Panc1 (cell line): ENCODE measurements at regions not wholly inside any gene's neighbourhood (a gene's known extent, or its start where the extent isn't known, plus 50 kb on each side); places are given as distances from the start of the nearest gene placed in this dataset.

Source experiments
- ATAC-seq: fragments of 200-7000 bp; cut with Tn5 transposase; 2 replicates; pipeline ENCODE4 v1.9.1; 2020; ENCODE audit warnings: mild to moderate bottlenecking, moderate library complexity
- BruUV-seq: library from RNA; stranded (reverse); fragments of 400-500 nt; replicated peaks from 2 replicates; lab custom pipeline; 2021; lab: Mats Ljungman, UMichigan
- CTCF ChIA-PET: fragments of 300-600 bp; sonication (Branson Sonifier 250); formaldehyde crosslinking; loops from one replicate; lab custom pipeline; 2022; ENCODE audit warnings: antibody characterized with exemption; lab: Charles Lee
- POLR2A ChIA-PET: fragments of 300-600 bp; sonication (Branson Sonifier 250); formaldehyde crosslinking; loops from one replicate; lab custom pipeline; 2022; ENCODE audit warnings: antibody characterized with exemption; lab: Charles Lee
- DNase-seq: peaks from one replicate; pipeline ENCODE4 v3.0.0-alpha.2; 2010; ENCODE audit warnings: low read depth, low spot score
- H3K27ac ChIP-seq: 2 replicates; pipeline ENCODE4 v1.5.1; 2011; ENCODE audit warnings: mild to moderate bottlenecking, low read length, inconsistent platforms
- H3K27me3 ChIP-seq: fragments of 200-500 bp; sonication (Bioruptor generic); 2 replicates; pipeline ENCODE4 v1.6.0; 2014; ENCODE audit warnings: low read length, inconsistent platforms; ENCODE audit not compliant: control insufficient read depth, insufficient read depth
- H3K36me3 ChIP-seq: fragments of 200-500 bp; sonication (Bioruptor generic); 2 replicates; pipeline ENCODE4 v1.5.1; 2014; ENCODE audit warnings: inconsistent platforms, mild to moderate bottlenecking, low read length, moderate library complexity; ENCODE audit not compliant: control insufficient read depth, insufficient read depth
- H3K4me1 ChIP-seq: 2 replicates; pipeline ENCODE4 v1.5.1; 2011; ENCODE audit warnings: inconsistent platforms, mild to moderate bottlenecking, low read length, moderate library complexity; ENCODE audit not compliant: control insufficient read depth, insufficient read depth
- H3K4me3 ChIP-seq, 2 experiments: 2 replicates each; pipeline ENCODE4 v1.5.1; 2011 to 2012; ENCODE audit warnings: low read depth in 2 of 2, low read length in 2 of 2, mild to moderate bottlenecking in 2 of 2, inconsistent platforms in 1 of 2, moderate library complexity in 1 of 2
- H3K9me3 ChIP-seq: fragments of 200-500 bp; sonication (Bioruptor generic); 2 replicates; pipeline ENCODE4 v1.5.1; 2014; ENCODE audit warnings: low read depth, mild to moderate bottlenecking, inconsistent platforms, low read length, moderate library complexity; ENCODE audit not compliant: control insufficient read depth, insufficient read depth
- CTCF ChIP-seq: fragments of 450-650 bp; IDR thresholded peaks from 2 replicates; pipeline ENCODE4 v1.5.1; 2017; ENCODE audit warnings: mild to moderate bottlenecking
- POLR2AphosphoS5 ChIP-seq: IDR thresholded peaks from 2 replicates; pipeline ENCODE4 v1.6.1; 2012; ENCODE audit warnings: mild to moderate bottlenecking, low read depth, low read length, moderate library complexity
- REST ChIP-seq, 2 experiments: IDR thresholded peaks; 2 replicates each; pipeline ENCODE4 v1.6.1; 2011 to 2012; ENCODE audit warnings: low read depth in 2 of 2, control low read depth in 1 of 2, low read length in 1 of 2, mild to moderate bottlenecking in 1 of 2, moderate library complexity in 1 of 2; ENCODE audit not compliant: insufficient read depth in 1 of 2
- SIN3A ChIP-seq: IDR thresholded peaks from 2 replicates; pipeline ENCODE4 v1.6.1; 2012; ENCODE audit warnings: low read depth, mild to moderate bottlenecking, low read length, moderate library complexity, borderline replicate concordance; ENCODE audit not compliant: insufficient read depth
- TCF7L2 ChIP-seq: IDR thresholded peaks from 2 replicates; pipeline ENCODE4 v1.6.1; 2011; ENCODE audit warnings: mild to moderate bottlenecking, low read depth, low read length, inconsistent platforms
- in situ Hi-C: cut with HindIII; loops from 2 replicates; pipeline ENCODE4 v1.10.0; 2016; ENCODE audit warnings: low sequenced_read_pairs, low pct_unique_long_range_greater_than_20kb
- intact Hi-C: fragments of 100-400 bp; cut with micrococcal nuclease; formaldehyde crosslinking; loops from one replicate; pipeline ENCODE4 v1.10.0; 2022; ENCODE audit not compliant: unreplicated experiment

GRCh38 chr5:103867857-103868598 lies 305.4 kb upstream of the NUDT12 start:
- DNase-seq (no peak), ATAC-seq (no peak)
- H3K4me1 ChIP-seq, result peaks cover 2% of the 10 kb centered on the region; the same call in 1 of the 2 replicates
- H3K36me3 ChIP-seq, result no peaks in the 10 kb centered on the region
- in situ Hi-C loops (no loop called here), intact Hi-C loops (no loop called here)
- H3K4me3 ChIP-seq, result no peak overlapping the region
- H3K27me3 ChIP-seq, result no peaks in the 10 kb centered on the region
- TF ChIP-seq CTCF, result no peak
- no peak for TF ChIP-seq POLR2AphosphoS5
- TF ChIP-seq REST (IDR thresholded peaks at IDR 0.05; ENCODE audit: insufficient read depth in 1 of 2, low read depth in 2 of 2, low read length in 1 of 2), result no peak
- TF ChIP-seq SIN3A, result no peak
- TF ChIP-seq TCF7L2, result no peak
- BruUV-seq, result no TSS peak
- H3K27ac ChIP-seq, result no peak overlapping the region
- ChIA-PET CTCF (interaction anchor here (0.6 kb wide), 1 partner anchor 13 kb away, joined by 3 read pairs; no protein-coding TSS in a partner anchor), POLR2A (no interaction called here)
- no peaks in the 10 kb centered on the region for H3K9me3 ChIP-seq

GRCh38 chr5:103866169-103866568 lies 303.6 kb upstream of the NUDT12 start:
- POLR2A ChIA-PET, result no interaction called here
- H3K4me3 ChIP-seq, result no peak overlapping the region
- peaks cover 2% of the 10 kb centered on the region; the same call in 1 of the 2 replicates for H3K4me1 ChIP-seq
- ATAC-seq (no peak), DNase-seq (no peak)
- TF ChIP-seq REST (IDR thresholded peaks at IDR 0.05; ENCODE audit: insufficient read depth in 1 of 2, low read depth in 2 of 2, low read length in 1 of 2), result no peak
- TF ChIP-seq POLR2AphosphoS5, result no peak
- BruUV-seq, result no TSS peak
- in situ Hi-C loops, result no loop called here
- H3K27me3 ChIP-seq, result no peaks in the 10 kb centered on the region
- no peaks in the 10 kb centered on the region for H3K9me3 ChIP-seq
- no peak overlapping the region for H3K27ac ChIP-seq
- H3K36me3 ChIP-seq, result no peaks in the 10 kb centered on the region
- intact Hi-C loops, result no loop called here
- CTCF ChIA-PET, result no interaction called here
